Tibial nerve (tissue), 4 donors: ENCODE measurements at regions not wholly inside any gene's neighbourhood (a gene's known extent, or its start where the extent isn't known, plus 50 kb on each side); places are given as distances from the start of the nearest gene placed in this dataset.

Source experiments
- EP300 ChIP-seq, 2 donors: sonication (generic); formaldehyde crosslinking; IDR thresholded peaks; one replicate each; pipeline ENCODE4 v1.6.1; 2017; ENCODE audit warnings: antibody characterized with exemption in 2 of 2, mild to moderate bottlenecking in 1 of 2
- TF ChIP-seq, protein P1 (sequence below), 5 experiments: fragments of 200-600 bp in 3 of 5; fragments of 450-650 bp in 2 of 5; sonication (generic) in 3 of 5; IDR thresholded peaks; one replicate each; pipeline ENCODE4 v1.5.1; 2016 to 2019; ENCODE audit warnings: antibody characterized with exemption in 5 of 5, mild to moderate bottlenecking in 3 of 5, moderate library complexity in 2 of 5

DNA sequence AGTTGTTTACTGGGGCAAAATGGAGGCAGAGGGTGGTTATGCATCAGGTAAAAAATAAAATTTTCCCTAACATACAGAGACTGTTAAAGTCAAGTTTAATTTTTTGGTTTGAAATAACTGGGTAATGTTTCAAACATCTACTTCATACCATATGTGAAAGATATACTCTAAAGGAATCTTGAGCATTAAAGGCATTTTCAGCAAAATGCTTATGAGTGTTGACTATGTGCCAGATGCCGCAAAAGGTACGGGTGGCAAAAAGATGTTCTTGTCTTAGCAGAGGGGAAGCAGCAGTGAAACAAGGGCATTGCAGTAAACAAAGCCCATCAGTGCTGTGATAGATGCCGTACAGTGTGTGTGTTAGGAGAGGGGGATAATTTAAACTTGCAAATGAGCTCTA lies 263.1 kb upstream of the ID2 start:
- TF ChIP-seq, protein P1, sequence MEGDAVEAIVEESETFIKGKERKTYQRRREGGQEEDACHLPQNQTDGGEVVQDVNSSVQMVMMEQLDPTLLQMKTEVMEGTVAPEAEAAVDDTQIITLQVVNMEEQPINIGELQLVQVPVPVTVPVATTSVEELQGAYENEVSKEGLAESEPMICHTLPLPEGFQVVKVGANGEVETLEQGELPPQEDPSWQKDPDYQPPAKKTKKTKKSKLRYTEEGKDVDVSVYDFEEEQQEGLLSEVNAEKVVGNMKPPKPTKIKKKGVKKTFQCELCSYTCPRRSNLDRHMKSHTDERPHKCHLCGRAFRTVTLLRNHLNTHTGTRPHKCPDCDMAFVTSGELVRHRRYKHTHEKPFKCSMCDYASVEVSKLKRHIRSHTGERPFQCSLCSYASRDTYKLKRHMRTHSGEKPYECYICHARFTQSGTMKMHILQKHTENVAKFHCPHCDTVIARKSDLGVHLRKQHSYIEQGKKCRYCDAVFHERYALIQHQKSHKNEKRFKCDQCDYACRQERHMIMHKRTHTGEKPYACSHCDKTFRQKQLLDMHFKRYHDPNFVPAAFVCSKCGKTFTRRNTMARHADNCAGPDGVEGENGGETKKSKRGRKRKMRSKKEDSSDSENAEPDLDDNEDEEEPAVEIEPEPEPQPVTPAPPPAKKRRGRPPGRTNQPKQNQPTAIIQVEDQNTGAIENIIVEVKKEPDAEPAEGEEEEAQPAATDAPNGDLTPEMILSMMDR (IDR thresholded peaks at IDR 0.05), result no peak
- TF ChIP-seq EP300 (IDR thresholded peaks at IDR 0.05), result no peak
